Adrenal gland (tissue), 9 donors: ENCODE measurements at regions not wholly inside any gene's neighbourhood (a gene's known extent, or its start where the extent isn't known, plus 50 kb on each side); places are given as distances from the start of the nearest gene placed in this dataset.
"Not testable (repeated sequence)": the region's sequence is repeated elsewhere in the genome, so short reads cannot be mapped to it uniquely, and the experiment has no call there.

Source experiments
- DNase-seq, 7 donors: peaks; one replicate each; pipeline ENCODE4 v3.0.0-alpha.2; 2019 to 2020
- H3K27ac ChIP-seq, 5 donors: fragments of 200-600 bp; sonication (generic) in 4 of 5; 1 replicate in 3 of 5; 2 replicates in 2 of 5; pipeline versions ENCODE4 v1.5.1 to v1.8.0; 2016 to 2020; ENCODE audit warnings: mild to moderate bottlenecking in 1 of 5
- H3K27me3 ChIP-seq: fragments of 200-600 bp; 2 replicates; pipeline ENCODE4 v1.8.0; 2021
- H3K36me3 ChIP-seq, 2 donors: fragments of 200-600 bp; replicated peaks in 1 of 2; 1 replicate in 1 of 2; 2 replicates in 1 of 2; pipeline versions ENCODE4 v1.5.1 to v1.8.0; 2018 to 2022
- H3K4me1 ChIP-seq, 2 donors: fragments of 200-600 bp; replicated peaks in 1 of 2; 1 replicate in 1 of 2; 2 replicates in 1 of 2; pipeline versions ENCODE4 v1.5.1 to v1.8.0; 2018 to 2021
- H3K4me3 ChIP-seq, 4 donors: fragments of 200-600 bp; sonication (generic) in 3 of 4; one replicate each; pipeline ENCODE4 v1.5.1; 2016 to 2018
- H3K9me3 ChIP-seq, 3 donors: fragments of 200-600 bp; sonication (generic) in 1 of 3; replicated peaks in 1 of 3; 1 replicate in 2 of 3; 2 replicates in 1 of 3; pipeline versions ENCODE4 v1.5.1 to v1.8.0; 2016 to 2021
- POLR2A ChIP-seq, 2 donors: fragments of 450-650 bp; IDR thresholded peaks; one replicate each; pipeline ENCODE4 v1.6.1; 2017; ENCODE audit warnings: antibody characterized with exemption in 2 of 2, mild to moderate bottlenecking in 2 of 2, moderate library complexity in 1 of 2
- WGBS, 4 donors: extraction: QIAGEN DNeasy Blood & Tissue Kit in 2 of 4; methylation state at CpG; one replicate each; pipeline versions ENCODE4 v1.1.5 to v1.1.7; 2013 to 2017; 5-methylcytosine and 5-hydroxymethylcytosine counted together
- intact Hi-C, 2 donors: fragments of 100-400 bp; cut with DNase I; formaldehyde crosslinking; loops; one replicate each; pipeline versions ENCODE4 v1.14.1 to v1.15.0; 2022 to 2023
- TF ChIP-seq, protein P1 (sequence below), 6 experiments: fragments of 450-650 bp in 4 of 6; fragments of 200-600 bp in 2 of 6; sonication (generic) in 1 of 6; IDR thresholded peaks; 1 replicate in 5 of 6; 2 replicates in 1 of 6; pipeline versions ENCODE4 v1.5.1 to v1.8.0; 2016 to 2021; ENCODE audit warnings: antibody characterized with exemption in 6 of 6, mild to moderate bottlenecking in 2 of 6, moderate library complexity in 1 of 6
- donor health status: healthy with polysubstance abuse.
- donor health status: Bipolar disorder and iron deficiency.
- donor health status: DM: yes; HTN: yes; CAD: no.
- donor health status: DM: no; HTN: no; CAD: no.
- donor health status: DM: no; HTN: no; CAD: no.

DNA sequence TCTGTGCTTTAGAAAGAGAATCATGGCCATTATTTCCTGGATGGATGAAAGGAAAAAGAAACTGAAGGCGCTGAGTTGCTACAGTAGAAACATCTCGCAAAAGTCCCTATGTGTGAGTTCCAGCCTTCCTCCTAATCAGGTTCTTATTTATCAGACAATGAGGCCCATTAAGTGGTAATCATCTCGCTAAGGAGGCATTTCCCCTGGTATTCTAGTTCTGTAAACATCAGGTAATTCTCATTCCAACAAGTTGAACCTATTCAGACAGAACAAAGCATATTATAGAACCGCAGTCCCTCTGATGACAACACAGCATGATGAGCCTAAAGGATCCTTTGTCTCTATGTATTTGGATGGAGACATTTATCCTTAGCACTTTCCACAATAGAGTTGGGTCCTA is 205.7 kb upstream of the MAOA start:
- intact Hi-C loops, result no loop called here
- H3K27me3 ChIP-seq, result no peaks in the 10 kb centered on the region
- H3K4me3 ChIP-seq, result no peak overlapping the region
- TF ChIP-seq POLR2A (IDR thresholded peaks at IDR 0.05), result no peak
- WGBS, 4 donors, result 43 to 84% (median 71%) methylated on average over 4 of the region's 4 CpGs
- no peak for DNase-seq
- no peak overlapping the region for H3K27ac ChIP-seq
- H3K9me3 ChIP-seq, result peaks cover 0 to 5% (median 0%) of the 10 kb centered on the region in 3 donors
- H3K36me3 ChIP-seq, result no peaks in the 10 kb centered on the region
- H3K4me1 ChIP-seq, result no peaks in the 10 kb centered on the region

DNA sequence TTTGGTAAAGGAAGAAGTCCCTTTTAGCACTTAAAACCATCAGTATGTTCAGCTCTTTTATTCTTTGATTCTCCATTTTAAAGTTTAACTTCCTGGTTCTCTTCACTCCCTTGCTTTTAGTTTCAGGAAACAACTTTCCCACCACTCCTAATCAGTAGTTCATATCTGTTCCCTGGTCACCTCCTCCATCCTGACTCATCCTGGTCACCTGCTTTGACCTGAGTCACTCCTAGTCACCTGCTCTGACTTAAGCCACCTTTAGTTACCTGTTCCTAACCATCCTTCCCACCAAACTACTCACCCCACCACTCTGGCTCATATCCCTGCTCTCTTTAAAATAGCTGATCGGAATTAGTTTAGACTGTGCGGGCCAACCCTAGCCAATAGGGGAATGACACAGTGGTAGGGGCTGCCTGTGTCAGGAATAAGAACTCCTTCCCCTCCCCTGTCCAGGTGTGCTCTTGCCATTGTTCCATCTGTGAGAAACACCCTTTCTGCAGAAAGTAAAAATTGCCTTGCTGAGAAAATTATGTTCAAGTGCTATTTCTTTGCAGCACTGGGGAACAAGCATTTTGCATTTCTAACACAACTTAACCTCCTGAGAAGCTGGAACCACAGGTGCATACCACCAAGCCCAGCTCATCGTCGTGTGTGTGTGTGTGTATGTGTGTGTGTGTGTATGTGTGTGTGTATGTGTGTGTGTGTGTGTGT is 204.0 kb upstream of the MAOA start:
- intact Hi-C loops, H3K36me3 ChIP-seq, H3K27me3 ChIP-seq, H3K9me3 ChIP-seq, H3K4me1 ChIP-seq, H3K4me3 ChIP-seq, H3K27ac ChIP-seq, DNase-seq: not testable (repeated sequence)
- 88 to 100% (median 94%) methylated on average over 2 to 4 of the region's 4 CpGs for WGBS, 4 donors

DNA sequence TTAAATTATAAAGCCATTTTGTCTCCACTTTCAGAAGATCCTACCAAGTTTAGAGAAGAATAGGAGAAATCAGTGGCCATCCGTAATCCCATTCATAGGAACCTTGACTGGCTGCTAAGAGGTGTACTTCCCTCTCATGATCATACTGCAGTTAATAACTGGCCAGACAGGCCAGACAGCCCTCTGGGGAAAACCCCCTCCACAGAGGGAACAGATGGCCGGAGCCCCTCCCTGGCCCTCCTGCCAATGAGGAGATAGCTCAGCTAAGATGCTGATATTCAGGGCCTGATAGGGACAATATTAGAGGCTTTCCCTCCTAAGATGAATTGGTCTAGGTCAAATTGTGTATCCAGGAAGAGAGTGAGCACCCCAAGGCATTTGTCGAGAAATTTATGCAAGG is 200.0 kb upstream of the MAOA start:
- DNase-seq, result no peak
- no peaks in the 10 kb centered on the region for H3K36me3 ChIP-seq
- no peak overlapping the region for H3K4me3 ChIP-seq
- TF ChIP-seq POLR2A (IDR thresholded peaks at IDR 0.05), result no peak
- TF ChIP-seq, protein P1, sequence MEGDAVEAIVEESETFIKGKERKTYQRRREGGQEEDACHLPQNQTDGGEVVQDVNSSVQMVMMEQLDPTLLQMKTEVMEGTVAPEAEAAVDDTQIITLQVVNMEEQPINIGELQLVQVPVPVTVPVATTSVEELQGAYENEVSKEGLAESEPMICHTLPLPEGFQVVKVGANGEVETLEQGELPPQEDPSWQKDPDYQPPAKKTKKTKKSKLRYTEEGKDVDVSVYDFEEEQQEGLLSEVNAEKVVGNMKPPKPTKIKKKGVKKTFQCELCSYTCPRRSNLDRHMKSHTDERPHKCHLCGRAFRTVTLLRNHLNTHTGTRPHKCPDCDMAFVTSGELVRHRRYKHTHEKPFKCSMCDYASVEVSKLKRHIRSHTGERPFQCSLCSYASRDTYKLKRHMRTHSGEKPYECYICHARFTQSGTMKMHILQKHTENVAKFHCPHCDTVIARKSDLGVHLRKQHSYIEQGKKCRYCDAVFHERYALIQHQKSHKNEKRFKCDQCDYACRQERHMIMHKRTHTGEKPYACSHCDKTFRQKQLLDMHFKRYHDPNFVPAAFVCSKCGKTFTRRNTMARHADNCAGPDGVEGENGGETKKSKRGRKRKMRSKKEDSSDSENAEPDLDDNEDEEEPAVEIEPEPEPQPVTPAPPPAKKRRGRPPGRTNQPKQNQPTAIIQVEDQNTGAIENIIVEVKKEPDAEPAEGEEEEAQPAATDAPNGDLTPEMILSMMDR (IDR thresholded peaks at IDR 0.05), result no peak
- H3K27ac ChIP-seq, result no peak overlapping the region
- WGBS, 4 donors, result 62 to 82% (median 73%) methylated on average over 2 to 3 of the region's 3 CpGs
- H3K27me3 ChIP-seq, result peaks cover 8% of the 10 kb centered on the region
- H3K9me3 ChIP-seq, result peaks cover 0 to 5% (median 0%) of the 10 kb centered on the region in 3 donors
- no peaks in the 10 kb centered on the region for H3K4me1 ChIP-seq
- intact Hi-C loops, result no loop called here

DNA sequence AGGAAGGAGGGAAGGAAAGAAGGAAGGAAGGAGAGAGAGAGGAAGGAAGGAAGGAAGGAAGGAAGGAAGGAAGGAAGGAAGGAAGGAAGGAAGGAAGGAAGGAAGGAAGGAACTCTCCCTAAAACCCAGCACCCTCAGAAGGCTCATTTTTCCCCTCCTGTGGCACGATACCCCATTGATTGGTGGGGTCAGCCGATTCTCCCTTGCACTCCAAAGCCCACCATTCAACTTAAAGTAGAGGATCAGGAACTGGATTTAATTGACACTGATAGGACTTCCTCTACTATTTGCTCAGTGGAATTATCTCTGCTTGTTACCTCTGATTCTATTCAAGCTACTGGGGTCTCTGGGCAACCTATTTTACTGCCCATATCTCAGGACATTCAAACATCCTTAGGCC is 199.2 kb upstream of the MAOA start:
- intact Hi-C loops, result no loop called here
- 57 to 84% (median 76%) methylated on average over 2 of the region's 2 CpGs for WGBS, 4 donors
- no peak for DNase-seq
- H3K27me3 ChIP-seq, result peaks cover 14% of the 10 kb centered on the region
- H3K9me3 ChIP-seq, result peaks cover 0 to under 1% (median 0%) of the 10 kb centered on the region in 3 donors
- H3K36me3 ChIP-seq, result no peaks in the 10 kb centered on the region
- no peak overlapping the region for H3K4me3 ChIP-seq
- no peak overlapping the region for H3K27ac ChIP-seq
- no peaks in the 10 kb centered on the region for H3K4me1 ChIP-seq
- no peak for TF ChIP-seq POLR2A (IDR thresholded peaks at IDR 0.05)
- TF ChIP-seq, protein P1 (IDR thresholded peaks at IDR 0.05), result no peak

DNA sequence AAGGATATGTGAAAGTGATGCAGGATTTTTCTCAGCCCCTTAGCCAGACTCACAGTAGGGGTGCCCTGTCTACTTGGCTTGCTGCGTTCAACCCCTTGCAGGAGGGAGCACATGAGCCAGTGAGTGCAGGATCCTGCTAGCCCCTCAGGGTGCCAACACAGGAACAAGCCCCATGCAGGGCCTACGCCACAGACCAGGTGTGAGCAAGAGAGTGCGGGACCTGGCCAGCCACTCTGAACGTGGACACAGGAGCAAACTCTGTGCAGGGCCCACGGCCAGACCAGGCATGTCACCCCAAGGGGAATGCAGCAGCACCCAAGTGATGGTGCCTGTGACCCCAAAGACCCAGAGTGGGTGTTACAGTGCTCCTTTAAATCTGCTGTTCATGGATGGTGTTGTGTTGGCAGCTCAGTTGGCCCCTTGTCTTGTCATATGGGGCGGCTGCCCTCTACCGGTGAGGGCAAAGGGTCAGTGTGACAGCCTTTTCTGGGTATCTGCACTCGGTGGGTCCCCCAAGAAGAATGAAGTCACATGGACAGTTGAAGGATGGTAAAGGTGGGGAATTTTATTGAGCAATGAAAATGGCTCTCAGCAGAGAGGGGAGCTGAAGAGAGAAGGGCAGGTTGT is 188.4 kb upstream of the MAOA start:
- no peak for DNase-seq
- WGBS, 4 donors, result 55 to 86% (median 70%) methylated on average over 3 to 8 of the region's 8 CpGs
- H3K4me1 ChIP-seq, result no peaks in the 10 kb centered on the region
- peaks cover 4% of the 10 kb centered on the region for H3K27me3 ChIP-seq
- no peak overlapping the region for H3K27ac ChIP-seq
- no peaks in the 10 kb centered on the region for H3K9me3 ChIP-seq
- intact Hi-C loops, result no loop called here
- TF ChIP-seq, protein P1 (IDR thresholded peaks at IDR 0.05), result no peak
- TF ChIP-seq POLR2A (IDR thresholded peaks at IDR 0.05), result no peak
- H3K4me3 ChIP-seq, result no peak overlapping the region
- no peaks in the 10 kb centered on the region for H3K36me3 ChIP-seq
